Right renal cortex interstitium (tissue), 3 donors: ENCODE measurements at regions not wholly inside any gene's neighbourhood (a gene's known extent, or its start where the extent isn't known, plus 50 kb on each side); places are given as distances from the start of the nearest gene placed in this dataset.
"Not testable (repeated sequence)": the region's sequence is repeated elsewhere in the genome, so short reads cannot be mapped to it uniquely, and the experiment has no call there.

Experiments
- DNase-seq, 3 donors: peaks; one replicate each; pipeline ENCODE4 v3.0.0-alpha.2; 2013; ENCODE audit warnings: low read depth in 3 of 3, low spot score in 2 of 3

GRCh38 chr17:37829592-37830123 lies 84.8 kb upstream of the HNF1B start:
- no peak for DNase-seq

DNA sequence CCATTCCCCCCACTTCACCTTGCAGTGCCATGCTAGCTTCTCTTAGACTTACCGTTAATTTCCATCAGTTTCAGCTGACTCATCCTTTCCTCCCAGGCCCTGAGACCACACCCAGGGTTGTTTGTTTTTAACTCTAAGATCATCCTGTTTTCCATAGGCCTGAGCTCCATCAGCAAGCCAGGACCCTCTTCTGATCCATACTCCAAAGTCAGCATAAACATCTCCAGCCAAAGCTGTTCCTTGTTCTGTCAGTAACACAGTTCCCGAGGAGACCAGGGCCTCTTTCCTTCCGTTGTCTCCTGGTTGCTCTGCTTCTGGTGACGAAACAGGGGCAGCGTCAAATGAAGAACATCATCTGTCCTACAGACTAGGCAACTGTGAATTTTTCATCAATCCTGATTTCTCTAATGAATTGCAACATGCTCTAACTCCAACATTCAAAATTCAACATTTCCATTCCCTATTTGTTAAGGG lies 83.8 kb upstream of the HNF1B start:
- no peak for DNase-seq

DNA sequence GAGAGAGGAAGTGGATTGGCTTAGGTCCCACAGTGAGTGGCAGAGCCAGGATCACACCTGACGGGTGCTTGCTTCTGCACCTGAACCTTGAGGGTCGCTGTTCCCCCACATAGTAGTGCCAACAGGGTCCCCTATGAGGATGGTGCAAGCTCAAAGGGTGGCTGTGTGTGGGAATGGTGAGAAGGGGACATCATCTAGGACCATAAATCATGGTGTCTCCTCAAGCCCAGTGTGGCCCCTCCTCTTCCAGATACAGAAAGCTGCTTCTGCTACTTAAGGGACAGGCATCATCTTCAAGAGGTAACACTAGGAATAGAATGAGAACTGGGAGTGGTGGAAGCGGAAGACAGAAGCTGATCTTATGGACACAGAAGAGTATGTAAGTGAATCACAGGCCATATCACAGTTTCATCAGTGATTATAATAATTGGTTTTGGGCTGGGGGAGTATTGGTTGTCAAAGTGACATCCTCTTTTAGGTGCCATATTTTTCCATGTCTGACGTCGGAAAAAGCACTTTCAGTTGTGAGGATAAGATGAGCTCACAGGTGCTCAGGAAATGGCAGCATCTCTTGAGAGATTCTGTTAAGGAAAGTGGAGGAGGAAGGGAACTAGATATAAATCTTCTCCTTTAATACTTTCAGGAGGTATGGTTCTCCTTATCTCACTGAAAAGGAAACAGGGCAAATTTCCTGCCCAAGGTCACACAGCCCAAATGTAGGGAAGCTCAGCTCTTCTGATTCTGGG lies 83.2 kb upstream of the HNF1B start:
- DNase-seq: no peak

DNA sequence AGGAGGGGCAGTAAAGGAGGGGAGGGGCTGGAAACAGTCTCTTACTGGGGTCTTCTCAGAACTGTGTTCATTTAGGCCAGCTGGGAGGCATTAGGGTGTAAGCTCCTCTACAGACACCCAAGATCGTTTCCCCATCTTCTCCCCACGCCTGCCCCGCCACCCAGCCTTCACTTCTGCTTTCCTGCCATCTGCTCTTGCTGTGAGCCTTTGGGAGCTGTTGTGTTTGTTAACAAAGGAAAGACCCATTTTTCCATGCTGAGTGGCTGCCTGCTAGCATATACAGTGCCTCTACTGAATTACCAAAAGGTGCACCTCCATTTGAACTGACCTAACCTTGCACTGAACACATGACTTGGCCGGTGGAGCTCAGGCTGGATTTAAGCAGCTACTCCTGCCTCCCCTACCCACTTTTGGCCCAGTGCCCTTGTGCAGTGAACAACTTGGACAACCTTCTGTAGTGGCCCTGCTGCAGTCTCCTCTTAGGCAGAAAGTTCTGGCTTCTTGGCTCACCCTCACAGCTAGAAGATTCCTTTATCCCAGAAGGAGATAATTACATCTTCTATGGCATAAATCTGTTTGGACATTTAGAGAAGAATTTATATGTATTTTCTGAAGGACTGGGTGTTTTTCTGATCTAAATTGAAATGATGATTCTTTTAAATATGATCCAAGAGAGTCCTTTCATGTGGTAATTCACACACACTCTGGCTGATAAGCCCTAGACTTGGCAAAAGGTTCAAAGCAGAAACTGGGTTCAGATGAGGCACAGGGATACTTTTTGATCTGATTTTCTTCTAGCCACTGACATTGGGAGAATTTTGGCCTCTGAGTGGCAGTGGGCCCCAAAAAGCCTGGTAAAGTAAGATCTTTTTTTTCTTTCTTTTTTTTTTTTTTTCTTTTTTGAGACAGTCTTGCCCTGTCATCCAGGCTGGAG lies 81.9 kb upstream of the HNF1B start:
- DNase-seq: no peak

DNA sequence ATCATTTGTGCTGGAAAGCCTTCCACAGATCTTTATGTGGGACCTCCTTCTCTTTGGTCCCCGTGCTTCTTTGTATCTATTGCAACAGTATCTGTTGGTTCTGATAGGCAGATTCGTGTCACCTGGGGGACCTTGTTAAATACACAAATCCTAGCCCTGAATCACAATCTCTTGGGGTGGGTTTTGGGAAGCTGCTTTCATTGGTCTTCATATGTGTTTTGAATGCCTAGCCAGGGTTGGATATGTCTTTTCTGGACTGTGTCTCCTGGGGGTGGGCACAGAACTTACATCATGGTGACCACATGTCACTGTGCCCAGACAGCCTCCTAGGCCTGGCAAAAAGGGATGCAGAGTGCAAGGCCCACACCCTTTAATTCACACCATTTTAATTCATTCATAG lies 81.0 kb upstream of the HNF1B start:
- no peak for DNase-seq

DNA sequence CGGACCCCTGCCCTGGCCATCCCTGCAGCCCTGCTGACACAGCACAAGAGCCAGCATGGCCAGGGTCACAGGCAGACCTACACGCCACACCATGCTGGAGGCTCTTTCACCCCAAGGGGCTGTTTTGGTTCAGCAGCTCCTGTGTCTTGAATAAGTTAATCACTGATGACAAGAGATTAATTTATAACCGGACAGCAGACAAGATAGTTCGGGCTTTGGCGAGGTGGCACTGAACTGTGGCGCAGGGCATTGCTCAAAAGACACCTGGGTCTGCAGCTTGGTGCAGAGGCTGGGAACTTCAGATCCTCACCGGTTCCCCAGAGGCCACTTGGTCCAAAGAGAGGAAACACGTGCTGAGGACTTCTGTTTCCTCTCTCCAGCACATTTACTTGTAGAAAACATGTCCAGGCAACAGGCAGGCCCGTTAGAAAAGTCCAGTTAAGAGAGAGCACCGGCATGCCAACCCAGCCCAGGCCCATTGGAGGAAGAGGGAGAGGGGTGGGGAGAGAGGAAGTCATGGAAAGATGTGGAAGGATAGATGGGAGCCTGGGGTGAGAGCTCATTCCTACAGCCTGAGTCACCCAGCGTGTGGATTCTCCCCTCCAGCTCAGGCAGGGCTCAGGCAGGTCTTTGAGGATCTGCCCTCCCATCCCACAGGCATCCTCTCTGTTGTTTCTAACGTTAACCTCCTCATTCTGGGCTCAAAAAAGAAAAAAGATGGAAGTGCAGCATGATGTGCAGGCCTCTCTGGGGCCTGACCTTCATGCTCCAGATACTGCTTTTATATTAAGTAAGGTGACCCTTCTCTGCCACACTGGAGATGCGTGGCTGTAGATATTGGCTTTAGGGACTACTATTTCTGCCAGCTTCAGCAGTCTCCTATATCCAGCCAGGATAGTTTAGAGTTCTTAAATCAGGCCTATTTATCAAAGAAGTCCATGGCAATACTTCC lies 80.0 kb upstream of the HNF1B start:
- DNase-seq: no peak

GRCh38 chr17:37823996-37824395 lies 79.1 kb upstream of the HNF1B start:
- DNase-seq: no peak

DNA sequence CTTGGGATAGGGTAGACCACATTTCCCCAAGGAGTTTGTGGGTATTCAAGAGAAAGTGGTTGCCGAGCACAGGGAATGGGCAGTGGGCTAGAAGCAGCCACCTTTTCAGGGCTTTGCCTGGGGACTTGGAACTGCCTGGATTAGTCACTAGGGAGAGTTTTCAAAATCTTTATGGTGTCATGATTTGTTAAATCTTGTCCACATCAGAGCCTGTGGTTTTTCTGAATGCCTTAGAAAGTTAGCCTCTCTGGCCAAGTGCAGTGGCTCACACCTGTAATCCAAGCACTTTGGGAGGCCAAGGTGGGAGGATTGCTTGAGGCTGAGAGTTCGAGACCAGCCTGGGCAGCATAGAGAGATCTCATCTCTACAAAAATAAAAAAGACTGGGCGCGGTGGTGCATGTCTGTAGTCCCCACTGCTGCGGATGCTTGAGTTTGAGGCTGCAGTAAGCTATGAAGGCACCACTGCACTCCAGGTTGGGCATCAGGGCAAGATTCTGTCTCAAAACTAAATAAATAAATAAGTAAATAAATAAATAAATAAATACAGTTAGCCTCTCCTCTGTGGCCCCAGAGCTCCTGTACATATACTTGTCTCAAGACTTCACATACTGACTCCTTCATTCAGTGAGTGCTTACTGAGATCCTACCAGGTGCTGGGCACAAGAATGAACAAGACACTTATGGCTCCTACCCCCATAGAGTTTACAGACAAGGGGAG lies 76.3 kb upstream of the HNF1B start:
- no peak for DNase-seq

GRCh38 chr17:37820313-37820994 lies 75.6 kb upstream of the HNF1B start:
- no peak for DNase-seq

DNA sequence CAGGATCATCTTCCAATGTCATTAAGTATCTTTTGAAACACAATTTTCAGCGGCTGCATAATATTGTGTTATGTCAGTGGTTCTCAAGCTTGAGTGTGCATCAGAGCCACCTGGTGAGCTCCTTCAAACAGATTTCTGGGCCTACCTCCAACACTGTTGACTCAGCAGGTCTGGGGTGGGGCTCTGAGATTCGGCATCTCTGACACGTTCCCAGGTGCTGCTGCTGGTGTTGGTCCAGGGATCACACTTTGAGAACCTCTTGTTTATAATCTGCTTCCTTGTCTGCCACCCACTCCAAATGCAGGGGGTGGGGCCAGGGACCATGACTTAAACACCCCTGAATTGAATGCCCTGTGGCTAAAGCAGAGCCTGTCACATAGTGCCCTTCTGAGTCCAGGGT lies 73.8 kb upstream of the HNF1B start:
- no peak for DNase-seq

GRCh38 chr17:37816950-37817349 lies 72.1 kb upstream of the HNF1B start:
- no peak for DNase-seq

DNA sequence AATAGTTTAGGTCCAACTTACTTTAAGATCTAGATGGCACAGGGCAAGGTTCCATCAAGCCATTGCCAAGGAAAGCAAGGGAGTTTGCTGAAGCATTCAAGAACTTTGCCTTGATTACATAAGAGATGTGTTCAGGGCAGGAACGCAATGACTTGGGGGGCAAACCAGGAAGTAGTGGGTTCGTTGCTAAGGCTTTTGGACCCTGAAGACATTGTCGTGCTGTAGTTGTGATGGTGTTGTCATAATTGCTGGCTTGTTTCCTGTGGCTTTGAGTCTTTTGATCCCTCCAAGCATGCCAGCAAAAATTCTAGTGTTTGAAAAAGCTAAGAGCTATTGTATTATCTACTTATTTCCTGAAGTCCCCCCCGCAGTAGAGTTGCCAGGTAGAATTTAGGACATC lies 70.7 kb upstream of the HNF1B start:
- no peak for DNase-seq

DNA sequence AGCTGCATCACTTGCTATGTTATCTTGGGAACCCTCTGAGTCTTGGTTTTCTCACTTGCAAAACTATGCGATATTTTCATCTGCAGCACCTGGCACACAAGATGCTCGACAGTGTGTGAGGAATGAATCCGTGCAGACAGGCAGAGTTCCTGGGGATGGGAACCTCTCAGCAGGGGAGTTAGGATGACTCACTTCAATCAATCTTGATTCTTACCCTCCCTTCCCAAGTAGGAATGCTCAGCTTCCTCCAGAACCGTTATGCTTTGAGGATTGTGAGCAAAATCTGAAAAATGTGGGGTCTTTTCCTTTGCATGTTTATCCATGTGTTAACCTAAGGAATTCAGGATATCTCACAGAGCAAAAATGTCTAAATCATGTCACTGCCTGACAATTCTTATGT lies 68.9 kb upstream of the HNF1B start:
- no peak for DNase-seq

DNA sequence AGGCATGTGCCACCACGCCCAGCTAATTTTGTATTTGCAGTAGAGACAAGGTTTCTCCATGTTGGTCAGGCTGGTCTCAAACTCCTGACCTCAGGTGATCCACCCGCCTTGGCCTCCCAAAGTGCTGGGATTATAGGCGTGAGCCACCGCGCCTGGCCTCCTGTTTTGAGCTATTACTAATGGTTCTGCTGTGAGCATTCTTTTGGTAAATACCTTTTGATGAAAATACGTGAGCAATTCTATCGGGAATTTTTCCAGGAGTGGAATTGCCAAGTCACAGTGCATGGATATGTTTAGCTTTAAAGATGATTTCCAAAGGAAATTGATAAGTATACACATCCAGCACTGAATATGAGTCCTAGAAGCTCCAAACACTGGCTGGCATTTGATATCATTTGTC lies 64.0 kb upstream of the HNF1B start:
- DNase-seq: not testable (repeated sequence)

- DNase-seq: no peak
These were observed 58.0 kb upstream of the HNF1B start for GRCh38 chr17:37802712-37803416.

DNA sequence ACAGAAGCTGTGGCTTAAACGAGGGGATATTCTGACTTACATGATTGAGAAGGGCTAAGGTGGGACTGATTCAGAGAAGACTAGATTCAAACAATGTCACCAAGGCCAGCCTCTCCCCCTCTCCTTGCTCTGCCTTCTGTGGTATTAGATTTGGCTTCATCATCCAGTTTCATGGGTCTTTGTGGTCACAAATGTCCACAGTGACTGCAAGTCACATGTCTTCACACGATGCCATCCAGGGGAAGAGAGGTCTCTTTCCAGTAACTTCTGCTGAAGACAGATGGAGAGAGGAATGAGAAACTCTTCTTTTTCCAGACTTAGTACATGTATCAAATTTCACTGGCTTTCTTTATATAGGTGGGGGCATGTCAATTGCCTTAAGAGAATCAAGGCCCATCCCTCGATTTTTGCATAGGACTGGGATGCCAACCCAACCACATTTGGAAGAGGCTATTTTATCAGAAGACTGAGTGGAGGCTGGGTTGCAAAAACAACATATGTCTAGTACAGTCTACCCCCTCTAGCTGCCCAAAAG lies 57.3 kb upstream of the HNF1B start:
- DNase-seq: no peak

DNA sequence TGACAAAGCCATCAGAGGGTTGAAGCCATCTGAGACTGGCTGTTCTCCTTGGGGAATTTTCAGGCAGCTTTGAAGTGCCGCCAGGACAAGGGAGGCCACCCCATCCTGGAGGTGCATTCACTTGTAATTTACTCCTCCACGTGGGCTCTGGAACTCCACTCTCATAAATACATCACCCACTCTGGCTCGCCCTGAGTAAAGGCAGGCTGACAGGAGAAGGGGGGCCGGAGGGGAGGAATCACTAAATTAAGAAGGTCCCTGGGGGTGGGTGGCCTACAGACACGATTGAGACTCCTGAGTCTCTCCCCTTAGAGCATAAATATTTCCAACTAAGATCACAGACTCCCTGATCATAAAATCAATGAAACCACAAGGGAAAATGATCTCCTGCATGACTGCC lies 56.3 kb upstream of the HNF1B start:
- no peak for DNase-seq

GRCh38 chr17:37797206-37797605 lies 52.3 kb upstream of the HNF1B start:
- no peak for DNase-seq
